ENCODE measurements at regions not wholly inside any gene's neighbourhood (a gene's known extent, or its start where the extent isn't known, plus 50 kb on each side); places are given as distances from the start of the nearest gene placed in this dataset.

GRCh38 chr21:22260274-22260673 is 1262.1 kb downstream of the NCAM2 start:
- TF ChIP-seq CTCF (IDR thresholded peaks at IDR 0.05; ENCODE audit: extremely low read depth, insufficient read depth, missing control alignments): no peak
- in situ Hi-C loops (cut with MboI; ENCODE audit: low pct_unique_long_range_greater_than_20kb, low sequenced_read_pairs, unreplicated experiment): no loop called here

GRCh38 chr21:22263890-22264289 is 1265.7 kb downstream of the NCAM2 start:
- TF ChIP-seq CTCF (IDR thresholded peaks at IDR 0.05; ENCODE audit: extremely low read depth, insufficient read depth, missing control alignments): no peak

More at GRCh38 chr21:22260274-22260673, 1262.1 kb downstream of the NCAM2 start:
- no peak for DNase-seq (ENCODE audit: low spot score)

GRCh38 chr21:22277341-22277740 is 1279.1 kb downstream of the NCAM2 start:
- in situ Hi-C loops (cut with MboI; ENCODE audit: low pct_unique_long_range_greater_than_20kb, low sequenced_read_pairs, unreplicated experiment): no loop called here
- DNase-seq (ENCODE audit: low spot score): no peak
- no peak for TF ChIP-seq CTCF (IDR thresholded peaks at IDR 0.05; ENCODE audit: extremely low read depth, insufficient read depth, missing control alignments)

More at GRCh38 chr21:22263890-22264289, 1265.7 kb downstream of the NCAM2 start:
- no peak for DNase-seq (ENCODE audit: low spot score)
- in situ Hi-C loops (cut with MboI; ENCODE audit: low pct_unique_long_range_greater_than_20kb, low sequenced_read_pairs, unreplicated experiment): no loop called here

- no peak for TF ChIP-seq CTCF (IDR thresholded peaks at IDR 0.05; ENCODE audit: extremely low read depth, insufficient read depth, missing control alignments)
- in situ Hi-C loops (cut with MboI; ENCODE audit: low pct_unique_long_range_greater_than_20kb, low sequenced_read_pairs, unreplicated experiment): no loop called here
These were observed 1280.2 kb downstream of the NCAM2 start for GRCh38 chr21:22278366-22278765.

GRCh38 chr21:22280851-22281250 is 1282.6 kb downstream of the NCAM2 start:
- no peak for TF ChIP-seq CTCF (IDR thresholded peaks at IDR 0.05; ENCODE audit: extremely low read depth, insufficient read depth, missing control alignments)
- DNase-seq (ENCODE audit: low spot score): no peak
- in situ Hi-C loops (cut with MboI; ENCODE audit: low pct_unique_long_range_greater_than_20kb, low sequenced_read_pairs, unreplicated experiment): no loop called here

More at GRCh38 chr21:22278366-22278765, 1280.2 kb downstream of the NCAM2 start:
- DNase-seq (ENCODE audit: low spot score): no peak

- no peak for DNase-seq (ENCODE audit: low spot score)
- in situ Hi-C loops (cut with MboI; ENCODE audit: low pct_unique_long_range_greater_than_20kb, low sequenced_read_pairs, unreplicated experiment): no loop called here
These were observed 1290.8 kb downstream of the NCAM2 start for GRCh38 chr21:22288885-22289499.

More at GRCh38 chr21:22288885-22289499, 1290.8 kb downstream of the NCAM2 start:
- no peak for TF ChIP-seq CTCF (IDR thresholded peaks at IDR 0.05; ENCODE audit: extremely low read depth, insufficient read depth, missing control alignments)
